ENCODE measurements at regions not wholly inside any gene's neighbourhood (a gene's known extent, or its start where the extent isn't known, plus 50 kb on each side); places are given as distances from the start of the nearest gene placed in this dataset.

- no peak for TF ChIP-seq CTCF (IDR thresholded peaks at IDR 0.05)
- no peak for TF ChIP-seq ZNF512 (CRISPR knock-in tag; IDR thresholded peaks at IDR 0.05; ENCODE audit: borderline replicate concordance)
- no peak for TF ChIP-seq MLX (CRISPR knock-in tag; IDR thresholded peaks at IDR 0.05)
- no peak for TF ChIP-seq NR1H2 (CRISPR knock-in tag; IDR thresholded peaks at IDR 0.05)
Measured at GRCh38 chr15:45943240-45943639, 308.4 kb downstream of the SQOR start.

Measured in WTC11 (cell line).